GM21723 (cell line): ENCODE measurements at regions not wholly inside any gene's neighbourhood (a gene's known extent, or its start where the extent isn't known, plus 50 kb on each side); places are given as distances from the start of the nearest gene placed in this dataset.
"Not testable (repeated sequence)": the region's sequence is repeated elsewhere in the genome, so short reads cannot be mapped to it uniquely, and the experiment has no call there.

Source experiments
- ATAC-seq: cut with Tn5 transposase; IDR thresholded peaks from one replicate; pipeline ENCODE4 v1.9.1; 2021; ENCODE audit warnings: mild to moderate bottlenecking, moderate library complexity; ENCODE audit not compliant: unreplicated experiment

GRCh38 chr3:186454881-186455703, 89.1 kb downstream of the CRYGS start:
- ATAC-seq, result no peak

DNA sequence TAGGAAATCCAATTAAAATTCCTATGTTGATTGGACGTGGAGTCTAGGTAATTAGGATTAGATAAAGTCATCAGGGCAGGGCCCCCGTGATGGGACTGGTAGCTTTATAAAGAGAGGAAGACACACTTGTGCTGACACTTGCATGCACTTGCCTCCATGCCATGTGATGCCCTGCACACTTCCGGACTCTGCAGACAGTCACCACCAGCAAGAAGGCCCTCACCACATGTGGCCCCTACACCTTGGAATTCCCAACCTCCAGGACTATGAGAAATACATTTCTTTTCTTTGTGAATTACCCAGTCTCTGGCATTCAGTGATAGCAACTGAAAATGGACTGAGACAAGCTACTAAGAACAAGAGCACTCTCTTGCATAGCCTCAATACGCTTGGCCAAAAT, 90.6 kb downstream of the CRYGS start:
- ATAC-seq, result no peak

- ATAC-seq, result no peak
Observed at GRCh38 chr3:186452517-186452916, 90.5 kb upstream of the DGKG start.

DNA sequence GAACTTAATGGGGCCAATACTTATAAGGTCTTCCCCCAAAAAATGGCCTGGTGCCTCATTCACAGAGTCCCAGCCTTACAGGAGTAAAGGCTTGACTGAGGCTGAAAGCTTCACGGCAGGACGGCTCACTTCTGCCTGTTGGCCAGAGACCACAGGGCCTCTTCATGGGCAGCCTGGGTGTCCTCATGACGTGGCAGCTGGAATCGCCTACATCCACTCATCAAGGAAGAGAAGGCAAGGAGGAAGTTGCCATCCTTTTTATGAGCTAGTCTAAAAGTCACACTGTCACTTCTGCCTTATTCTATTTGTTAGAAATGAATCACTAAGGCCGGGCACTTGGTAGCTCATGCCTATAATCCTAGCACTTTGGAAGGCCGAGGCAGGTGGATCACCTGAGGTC, 89.3 kb upstream of the DGKG start:
- ATAC-seq, result no peak

DNA sequence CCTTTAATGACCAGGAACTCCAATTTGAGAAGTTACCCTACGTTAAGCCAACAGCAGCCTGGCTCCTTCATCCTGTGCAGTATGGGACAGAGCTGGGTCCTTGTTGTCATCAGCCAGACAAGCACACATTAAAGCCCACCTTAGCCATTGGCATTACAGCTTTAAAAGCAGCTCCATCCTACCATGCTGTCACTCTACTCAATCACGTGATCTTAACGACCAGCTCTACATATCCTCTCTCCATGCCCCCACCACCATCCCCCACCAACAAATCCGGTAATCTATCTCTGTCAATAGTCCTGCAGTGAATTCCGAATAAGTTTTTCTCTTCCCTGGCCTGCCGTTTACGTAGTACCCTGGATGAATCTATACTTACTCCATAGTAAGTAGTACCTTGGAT, 82.9 kb upstream of the DGKG start:
- ATAC-seq, result no peak

GRCh38 chr3:186444288-186444687, 82.3 kb upstream of the DGKG start:
- no peak for ATAC-seq

DNA sequence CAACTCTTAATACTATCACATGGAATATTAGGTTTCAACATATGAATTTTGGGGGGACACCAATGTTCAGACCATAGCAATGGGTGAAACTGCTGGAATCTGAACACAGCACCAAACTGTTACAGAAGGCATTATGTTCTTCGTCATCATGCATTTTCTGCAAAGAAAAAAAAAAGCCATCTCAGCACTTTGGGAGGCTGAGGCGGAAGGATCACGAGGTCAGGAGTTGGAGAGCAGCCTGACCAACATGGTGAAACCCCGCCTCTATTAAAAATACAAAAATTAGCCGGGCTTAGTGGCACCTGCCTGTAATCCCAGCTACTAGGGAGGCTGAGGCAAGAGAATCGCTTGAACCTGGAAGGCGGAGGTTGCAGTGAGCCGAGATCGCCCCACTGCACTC, 80.9 kb upstream of the DGKG start:
- not testable (repeated sequence) for ATAC-seq

- no peak for ATAC-seq
Observed at GRCh38 chr3:186442162-186442561, 80.1 kb upstream of the DGKG start.

GRCh38 chr3:186440891-186441290, 78.9 kb upstream of the DGKG start:
- ATAC-seq, result no peak

DNA sequence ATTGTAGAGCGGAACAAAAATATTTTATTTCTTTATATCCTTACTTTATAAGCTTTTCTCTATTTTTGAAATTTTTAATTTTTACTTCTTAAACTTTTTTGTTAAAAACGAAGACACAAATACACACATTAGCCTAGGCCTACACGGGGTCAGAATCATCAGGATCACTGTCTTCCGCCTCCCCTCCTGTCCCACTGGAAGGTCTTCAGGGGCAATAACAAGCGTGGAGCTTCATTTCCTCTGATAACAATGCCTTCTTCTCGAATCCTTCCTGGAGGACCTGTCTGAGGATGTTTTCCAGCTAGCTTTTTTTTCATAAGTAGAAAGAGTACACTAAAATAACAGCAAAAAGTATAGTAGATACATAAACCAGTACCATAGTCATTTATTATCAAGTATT, 77.7 kb upstream of the DGKG start:
- ATAC-seq, result no peak

DNA sequence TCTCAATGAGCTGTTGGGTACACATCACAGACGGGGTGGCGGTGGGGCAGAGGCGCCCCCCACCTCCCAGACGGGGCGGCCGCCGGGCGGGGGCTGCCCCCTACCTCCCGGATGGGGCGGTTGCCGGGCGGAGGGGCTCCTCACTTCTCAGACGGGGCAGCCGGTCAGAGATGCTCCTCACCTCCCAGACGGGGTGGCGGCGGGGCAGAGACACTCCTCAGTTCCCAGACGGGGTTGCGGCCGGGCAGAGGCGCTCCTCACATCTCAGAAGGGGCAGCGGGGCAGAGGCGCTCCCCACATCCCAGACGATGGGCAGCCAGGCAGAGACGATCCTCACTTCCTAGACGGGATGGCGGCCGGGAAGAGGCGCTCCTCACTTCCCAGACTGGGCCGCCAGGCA, 73.3 kb upstream of the DGKG start:
- ATAC-seq, result not testable (repeated sequence)

GRCh38 chr3:186432944-186433732, 71.1 kb upstream of the DGKG start:
- no peak for ATAC-seq

DNA sequence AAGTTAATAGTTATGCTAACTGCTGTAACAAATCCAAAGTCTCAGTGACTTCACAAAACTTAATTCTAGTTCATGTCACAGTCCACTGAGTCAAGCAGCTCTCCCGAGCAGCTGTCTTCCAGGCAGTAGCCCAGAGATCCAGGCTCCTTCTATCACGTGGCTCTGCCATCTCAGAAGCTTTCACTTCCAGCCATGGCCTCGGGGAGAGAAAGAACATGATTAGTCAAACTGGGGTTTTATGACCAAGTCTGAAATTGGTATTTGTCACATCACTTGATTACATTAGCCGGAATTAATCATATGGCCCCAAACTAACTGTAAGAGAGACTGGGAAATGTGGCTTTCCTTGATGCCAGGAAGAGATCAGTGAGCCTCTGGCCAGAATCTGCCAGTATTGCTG, 70.2 kb upstream of the DGKG start:
- ATAC-seq, result no peak

DNA sequence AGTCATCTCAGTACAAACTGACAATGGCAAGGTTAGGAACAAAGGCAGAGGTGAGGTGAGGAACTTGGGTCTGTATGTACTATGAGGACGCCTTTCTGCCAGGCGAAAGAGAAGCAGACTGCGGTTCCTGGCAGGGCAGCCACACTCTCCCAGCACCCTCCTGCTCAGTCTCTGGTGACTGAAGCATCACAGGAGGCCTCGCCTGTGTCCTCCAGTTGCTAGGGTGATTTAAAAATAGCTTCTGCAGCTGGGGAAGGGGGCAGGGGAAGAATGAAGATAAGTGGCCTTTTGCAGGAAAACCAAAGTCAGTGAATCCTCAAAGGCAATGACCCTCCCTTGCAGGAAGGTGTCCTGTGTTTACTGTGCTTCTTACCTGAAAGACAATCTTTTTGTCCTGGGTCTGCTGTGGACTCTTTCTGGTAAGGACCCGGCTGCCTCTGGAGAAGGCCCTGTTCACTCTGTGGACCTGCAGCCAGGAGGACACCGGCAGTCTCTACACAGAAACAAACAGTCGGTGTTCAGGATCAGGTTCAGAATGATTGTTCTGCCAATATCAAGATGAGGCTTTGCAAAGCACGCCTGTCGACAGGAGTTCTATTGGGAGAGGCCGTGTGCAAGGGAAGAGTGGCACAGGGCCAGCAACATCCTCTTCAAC, 65.7 kb upstream of the DGKG start:
- ATAC-seq, result no peak

DNA sequence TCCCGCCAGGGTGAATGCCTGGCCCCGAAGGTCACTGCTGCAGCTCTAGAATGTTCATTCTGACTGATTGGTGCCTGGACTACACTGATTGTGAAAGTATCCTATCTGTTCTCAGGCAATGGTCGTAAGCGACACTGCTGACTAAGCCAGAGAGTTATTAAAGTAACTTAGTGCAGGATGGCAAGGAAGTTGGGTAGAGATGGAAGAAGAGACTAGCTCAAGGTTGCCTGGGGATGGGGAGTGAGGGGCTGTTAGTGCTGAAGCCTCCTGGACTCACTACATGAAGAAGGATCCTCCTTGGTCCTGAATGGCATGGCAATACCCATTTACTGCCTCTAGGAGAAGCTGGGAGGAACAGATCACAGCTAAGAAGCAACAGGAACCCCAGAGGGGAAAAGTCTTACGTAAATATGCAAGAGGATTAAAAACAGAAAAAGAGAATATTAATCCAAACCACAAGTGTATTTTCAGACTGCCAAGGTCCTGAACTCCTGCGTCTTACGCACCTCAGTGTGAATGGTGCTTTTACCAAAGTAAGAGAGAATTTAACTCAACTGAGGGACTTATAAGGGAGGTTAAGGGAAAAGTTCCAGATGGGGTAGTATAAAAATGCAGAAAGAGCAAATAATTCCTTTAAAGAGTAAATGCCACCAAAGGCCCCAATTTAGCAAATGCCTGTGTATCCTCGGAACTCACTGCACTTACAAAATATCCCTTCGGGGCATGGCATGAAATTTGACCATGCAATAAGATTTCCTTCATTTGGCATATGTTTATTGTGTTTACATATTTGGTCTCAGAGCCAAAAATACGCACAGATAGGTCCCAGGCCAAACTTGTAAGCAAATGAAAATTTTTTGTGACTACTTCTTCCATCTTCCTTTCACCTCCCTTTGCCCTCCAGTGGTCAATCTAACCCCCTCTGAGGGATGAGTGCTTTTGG, 64.0 kb upstream of the DGKG start:
- no peak for ATAC-seq

DNA sequence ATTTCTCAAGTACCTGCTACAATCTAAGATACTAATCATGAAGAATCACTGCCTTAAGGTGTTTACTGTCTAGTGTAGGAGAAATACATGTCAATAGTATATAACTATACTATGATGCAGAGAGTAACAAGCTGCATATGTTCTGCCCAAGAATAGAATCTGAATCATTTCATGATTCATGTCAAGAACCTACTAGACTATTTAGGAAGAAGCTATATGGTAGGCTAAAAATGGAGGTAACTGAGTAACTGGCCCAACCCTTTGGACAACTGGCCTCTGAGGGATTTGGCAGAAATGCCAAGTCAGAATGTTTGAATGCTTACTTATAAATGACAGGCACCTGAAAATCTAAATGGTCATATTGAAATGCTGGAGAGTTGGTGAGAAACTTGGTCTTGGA, 59.9 kb upstream of the DGKG start:
- ATAC-seq, result no peak

DNA sequence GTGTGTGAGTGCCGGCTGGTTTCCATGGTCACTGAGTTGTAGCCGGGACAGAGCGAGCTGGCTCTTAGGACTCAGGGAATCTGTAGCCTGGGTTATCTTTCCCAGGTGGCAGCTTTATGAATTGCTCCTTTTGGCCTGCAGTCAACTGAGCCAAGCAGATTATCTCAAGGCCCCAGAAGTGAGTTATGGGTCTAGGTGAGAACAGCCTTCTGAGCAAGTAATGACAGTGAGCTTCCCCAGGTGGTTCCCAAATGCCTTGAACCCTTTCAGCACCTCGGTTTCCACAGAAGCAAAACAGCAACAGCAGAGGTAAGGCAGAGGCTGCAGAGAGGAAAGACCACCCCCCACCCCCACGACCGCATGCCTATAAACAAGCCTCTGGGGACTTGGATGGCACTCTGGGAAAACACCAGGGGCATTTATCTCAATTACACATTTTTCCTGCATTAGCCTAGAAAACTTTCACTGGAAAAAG, 56.7 kb upstream of the DGKG start:
- ATAC-seq, result no peak

DNA sequence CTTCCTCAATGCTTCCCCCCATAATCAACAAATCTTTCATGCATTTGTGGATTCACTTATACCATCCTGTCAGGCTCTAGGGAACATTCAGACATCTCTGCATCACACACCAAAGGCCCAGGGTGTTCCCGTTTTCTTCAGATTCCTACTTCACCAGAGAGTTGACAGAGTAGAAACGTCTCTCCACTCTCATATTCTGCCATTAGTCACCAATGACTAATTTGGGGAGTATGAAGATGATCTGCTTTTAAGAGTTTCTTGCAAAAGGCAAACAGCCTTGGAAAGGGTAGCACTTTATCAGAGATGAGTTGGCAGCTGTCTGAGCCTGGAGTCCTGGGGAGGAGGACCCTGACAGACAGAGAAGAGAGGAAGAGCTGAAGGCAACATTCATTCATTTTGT, 55.8 kb upstream of the DGKG start:
- ATAC-seq, result no peak

DNA sequence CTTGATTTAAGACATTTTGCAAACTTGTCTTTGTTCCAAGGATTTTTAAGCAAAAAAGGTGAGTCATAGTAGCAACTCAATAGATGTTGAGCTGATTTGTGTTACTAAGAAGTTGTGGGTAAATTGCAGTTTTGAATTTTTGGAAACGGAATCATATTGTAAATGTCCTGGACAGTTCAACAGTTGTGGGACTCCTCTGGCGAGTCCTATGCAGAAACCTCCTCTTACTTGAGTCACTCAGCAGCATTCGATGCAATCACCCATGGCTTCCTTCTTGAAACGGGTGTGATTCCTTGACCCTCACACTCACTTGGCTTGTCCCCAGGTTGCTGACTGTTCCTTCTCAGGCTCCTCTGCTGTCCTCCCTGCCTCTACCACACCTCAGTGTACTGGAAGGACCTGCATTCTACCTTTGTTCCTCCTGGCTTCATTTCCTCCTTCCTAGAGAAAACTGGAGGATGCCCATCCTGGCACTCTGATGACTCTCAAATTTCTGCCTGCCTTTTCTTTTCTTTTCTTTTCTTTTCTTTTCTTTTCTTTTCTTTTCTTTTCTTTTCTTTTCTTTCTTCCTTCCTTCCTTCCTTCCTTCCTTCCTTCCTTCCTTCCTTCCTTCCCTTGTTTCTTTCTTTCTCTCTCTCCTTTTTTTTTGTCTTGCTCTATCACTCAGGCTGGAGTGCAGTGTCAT, 52.8 kb upstream of the DGKG start:
- ATAC-seq, result no peak
